Choroid plexus epithelial cell (primary cell): ENCODE measurements at regions not wholly inside any gene's neighbourhood (a gene's known extent, or its start where the extent isn't known, plus 50 kb on each side); places are given as distances from the start of the nearest gene placed in this dataset.
"Not testable (repeated sequence)": the region's sequence is repeated elsewhere in the genome, so short reads cannot be mapped to it uniquely, and the experiment has no call there.

Source experiments
- DNase-seq: peaks from one replicate; pipeline ENCODE4 v3.0.0-alpha.2; 2010; ENCODE audit warnings: low read depth
- H3K4me3 ChIP-seq: 2 replicates; pipeline ENCODE4 v1.5.1; 2011; ENCODE audit warnings: low read depth, mild to moderate bottlenecking, control low read depth, low read length, moderate library complexity
- TF ChIP-seq, protein P1 (sequence below): conservative IDR thresholded peaks from 2 replicates; pipeline ENCODE4 v1.5.1; 2011; ENCODE audit warnings: low read depth, mild to moderate bottlenecking, control low read depth, inconsistent platforms, low read length, moderate library complexity

DNA sequence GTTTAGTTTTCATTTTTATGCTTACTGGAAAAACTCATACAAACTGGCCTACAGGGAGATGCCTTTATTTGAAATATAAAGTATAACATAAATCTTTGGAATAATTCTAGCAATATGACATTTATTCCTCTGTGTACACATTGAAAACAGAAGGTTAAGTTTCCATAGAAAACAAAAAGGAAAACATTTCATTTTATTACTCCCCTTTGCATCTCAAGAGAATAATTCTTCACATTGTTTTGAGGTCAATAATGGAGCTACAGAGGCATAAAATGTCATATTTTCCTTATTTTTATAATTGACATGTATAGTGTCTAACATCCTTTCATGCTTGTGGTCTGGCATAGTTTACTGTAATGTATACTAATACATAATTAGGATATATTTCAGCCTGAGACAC is 187.6 kb upstream of the AGTR1 start:
- DNase-seq = no peak
- H3K4me3 ChIP-seq = no peak overlapping the region
- TF ChIP-seq, protein P1, sequence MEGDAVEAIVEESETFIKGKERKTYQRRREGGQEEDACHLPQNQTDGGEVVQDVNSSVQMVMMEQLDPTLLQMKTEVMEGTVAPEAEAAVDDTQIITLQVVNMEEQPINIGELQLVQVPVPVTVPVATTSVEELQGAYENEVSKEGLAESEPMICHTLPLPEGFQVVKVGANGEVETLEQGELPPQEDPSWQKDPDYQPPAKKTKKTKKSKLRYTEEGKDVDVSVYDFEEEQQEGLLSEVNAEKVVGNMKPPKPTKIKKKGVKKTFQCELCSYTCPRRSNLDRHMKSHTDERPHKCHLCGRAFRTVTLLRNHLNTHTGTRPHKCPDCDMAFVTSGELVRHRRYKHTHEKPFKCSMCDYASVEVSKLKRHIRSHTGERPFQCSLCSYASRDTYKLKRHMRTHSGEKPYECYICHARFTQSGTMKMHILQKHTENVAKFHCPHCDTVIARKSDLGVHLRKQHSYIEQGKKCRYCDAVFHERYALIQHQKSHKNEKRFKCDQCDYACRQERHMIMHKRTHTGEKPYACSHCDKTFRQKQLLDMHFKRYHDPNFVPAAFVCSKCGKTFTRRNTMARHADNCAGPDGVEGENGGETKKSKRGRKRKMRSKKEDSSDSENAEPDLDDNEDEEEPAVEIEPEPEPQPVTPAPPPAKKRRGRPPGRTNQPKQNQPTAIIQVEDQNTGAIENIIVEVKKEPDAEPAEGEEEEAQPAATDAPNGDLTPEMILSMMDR = no peak

DNA sequence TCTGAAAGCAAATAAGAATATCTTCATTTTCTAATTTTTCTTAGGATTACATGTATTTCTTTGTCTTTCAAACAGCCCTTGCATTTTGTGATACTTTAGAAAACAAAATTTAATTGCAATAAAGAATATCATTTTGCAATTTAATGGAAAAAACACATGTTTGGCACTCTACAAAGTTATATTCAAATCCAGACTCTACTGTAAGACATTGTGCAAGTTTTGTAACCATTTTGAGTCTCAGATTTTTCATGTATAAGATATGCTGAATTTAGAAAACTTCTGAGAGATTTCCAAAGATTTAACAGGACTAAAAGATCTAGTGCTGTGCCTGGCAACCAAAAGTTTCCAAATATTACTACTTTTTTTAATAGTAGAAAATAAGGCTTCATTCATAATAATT is 187.1 kb upstream of the AGTR1 start:
- no peak for DNase-seq
- TF ChIP-seq, protein P1 = no peak
- no peak overlapping the region for H3K4me3 ChIP-seq

DNA sequence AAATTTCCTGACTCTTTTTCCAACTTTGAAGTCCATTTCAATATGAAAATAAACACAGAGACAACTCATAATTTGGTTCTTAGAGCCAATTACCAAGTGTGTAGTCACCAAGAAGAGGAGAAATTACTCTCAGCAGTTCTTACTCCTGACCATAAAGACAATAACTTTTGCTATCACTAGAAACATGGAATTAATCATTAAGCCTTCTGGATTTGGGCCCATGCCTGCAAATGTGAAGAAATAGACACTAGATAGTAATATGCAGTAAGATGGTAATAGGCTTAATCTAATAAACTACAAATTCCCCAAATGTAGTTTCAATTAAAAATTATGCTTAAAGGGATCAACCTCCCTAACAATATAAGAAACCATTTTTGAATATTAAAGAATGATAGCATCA is 185.1 kb upstream of the AGTR1 start:
- no peak overlapping the region for H3K4me3 ChIP-seq
- TF ChIP-seq, protein P1 = no peak
- no peak for DNase-seq

DNA sequence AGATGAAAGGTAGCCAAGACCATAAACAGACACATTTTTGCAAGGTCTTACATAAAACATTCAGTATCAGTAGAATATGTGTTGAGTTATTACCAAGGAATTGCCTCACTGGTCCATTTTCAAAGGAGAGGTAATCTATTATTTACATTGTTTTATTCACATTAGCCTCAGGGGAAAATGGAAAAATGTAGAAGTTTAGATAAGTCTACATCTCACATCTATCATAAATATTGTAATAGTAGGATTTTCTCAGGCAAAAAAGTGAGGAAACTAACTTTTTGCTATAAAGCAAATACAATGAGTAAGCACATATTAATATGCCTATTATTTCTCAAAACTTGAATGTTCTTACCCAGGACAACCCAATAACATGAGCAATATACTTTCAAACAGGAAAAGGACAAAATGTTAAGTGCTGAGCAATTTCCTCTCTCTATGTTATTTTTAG is 184.6 kb upstream of the AGTR1 start:
- TF ChIP-seq, protein P1 = no peak
- DNase-seq = peak; percentile 57
- no peak overlapping the region for H3K4me3 ChIP-seq

DNA sequence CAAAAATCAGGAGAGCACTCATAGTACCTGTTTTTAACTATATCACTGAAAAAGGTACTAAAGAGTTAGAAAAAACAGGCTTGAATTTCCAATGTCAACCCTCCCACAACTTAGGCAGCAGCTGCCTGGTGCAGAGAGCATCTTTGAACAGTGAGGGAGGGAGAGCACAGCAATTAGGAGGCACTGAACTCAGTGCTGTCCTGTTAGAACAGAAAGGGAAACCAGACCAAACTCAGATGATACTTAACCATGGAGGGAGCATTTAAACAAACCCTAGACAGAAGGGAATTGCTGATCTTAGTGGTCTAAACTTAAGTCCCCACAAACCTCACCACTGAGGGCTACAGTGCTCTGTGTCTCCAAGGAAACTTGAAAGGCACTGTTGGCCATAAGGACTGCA is 179.2 kb upstream of the AGTR1 start:
- no peak overlapping the region for H3K4me3 ChIP-seq
- no peak for DNase-seq
- TF ChIP-seq, protein P1 = no peak

DNA sequence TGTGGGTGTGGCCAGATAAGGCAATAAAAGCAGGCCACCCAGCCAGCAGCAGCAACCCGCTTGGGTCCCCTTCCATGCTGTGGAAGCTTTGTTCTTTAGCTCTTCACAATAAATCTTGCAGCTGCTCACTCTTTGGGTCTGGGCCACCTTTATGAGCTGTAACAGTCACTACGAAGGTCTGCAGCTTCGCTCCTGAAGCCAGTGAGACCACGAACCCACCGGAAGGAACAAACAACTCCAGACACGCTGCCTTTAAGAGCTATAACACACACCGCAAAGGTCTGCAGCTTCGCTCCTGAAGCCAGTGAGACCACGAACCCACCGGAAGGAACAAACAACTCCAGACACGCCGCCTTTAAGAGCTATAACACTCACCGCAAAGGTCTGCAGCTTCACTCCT is 172.1 kb upstream of the AGTR1 start:
- not testable (repeated sequence) for DNase-seq, H3K4me3 ChIP-seq

DNA sequence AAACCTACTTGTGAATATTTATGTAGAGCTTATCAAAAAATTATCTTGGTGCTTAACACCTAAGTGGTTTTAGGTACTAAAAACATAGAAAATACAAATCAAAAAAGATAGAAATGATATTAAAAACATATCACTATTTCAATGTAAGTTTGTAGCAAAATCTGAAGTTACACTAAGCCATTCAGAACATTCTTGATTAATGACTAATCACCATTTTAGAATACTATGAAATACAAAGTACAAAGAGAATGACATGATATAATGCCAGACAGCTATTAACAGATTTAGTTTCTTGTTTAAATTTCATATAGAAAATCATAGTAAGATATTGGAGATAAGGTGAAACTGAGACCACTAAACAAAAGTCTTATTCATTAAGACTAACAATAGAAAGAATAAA is 169.7 kb upstream of the AGTR1 start:
- peak; percentile 58 for DNase-seq
- TF ChIP-seq, protein P1 = no peak
- no peak overlapping the region for H3K4me3 ChIP-seq

DNA sequence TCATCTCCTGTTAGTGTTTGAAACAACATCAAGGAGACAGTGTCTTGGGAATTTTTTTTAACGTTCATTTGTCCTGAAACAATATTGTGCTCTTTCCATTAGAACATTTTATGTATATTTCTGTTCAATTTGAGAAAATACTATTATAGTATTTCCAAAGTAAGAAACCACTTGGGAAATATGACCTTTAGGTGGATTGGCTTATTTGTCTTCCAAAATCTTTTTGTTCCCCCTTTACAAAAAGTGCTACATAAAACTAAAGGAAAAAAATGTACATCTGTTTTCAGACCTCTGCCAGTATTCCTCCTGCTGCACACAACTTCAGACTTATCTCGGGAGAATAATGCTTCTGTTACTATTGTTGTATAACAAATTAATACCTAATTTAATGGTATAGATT is 165.9 kb upstream of the AGTR1 start:
- no peak overlapping the region for H3K4me3 ChIP-seq
- TF ChIP-seq, protein P1 = no peak
- no peak for DNase-seq
